BJ (cell line): ENCODE measurements at regions not wholly inside any gene's neighbourhood (a gene's known extent, or its start where the extent isn't known, plus 50 kb on each side); places are given as distances from the start of the nearest gene placed in this dataset.
"Not testable (repeated sequence)": the region's sequence is repeated elsewhere in the genome, so short reads cannot be mapped to it uniquely, and the experiment has no call there.

Experiments
- CTCF ChIA-PET: fragments of 350-600 bp; formaldehyde crosslinking; extraction: SDS; loops from one replicate; lab custom pipeline; 2021; ENCODE audit warnings: antibody characterized with exemption, inconsistent platforms; lab: Yijun Ruan, JAX
- POLR2A ChIA-PET: fragments of 300-600 bp; sonication (Branson Sonifier 250); formaldehyde crosslinking; extraction: SDS; loops from one replicate; lab custom pipeline; 2021; ENCODE audit warnings: antibody characterized with exemption; lab: Charles Lee
- DNase-seq: peaks from one replicate; pipeline ENCODE4 v3.0.0-alpha.2; 2011; ENCODE audit warnings: low read depth
- H3K27me3 ChIP-seq: 2 replicates; pipeline ENCODE4 v1.6.0; 2011; ENCODE audit warnings: low read length; ENCODE audit not compliant: control insufficient read depth, insufficient read depth
- H3K36me3 ChIP-seq: 2 replicates; pipeline ENCODE4 v1.5.1; 2011; ENCODE audit warnings: low read length; ENCODE audit not compliant: control insufficient read depth, insufficient read depth
- H3K4me3 ChIP-seq: 2 replicates; pipeline ENCODE4 v1.5.1; 2011; ENCODE audit warnings: low read depth, mild to moderate bottlenecking, control low read depth, low read length
- TF ChIP-seq, protein P1 (sequence below): IDR thresholded peaks from 2 replicates; pipeline ENCODE4 v1.5.1; 2011; ENCODE audit warnings: low read depth, mild to moderate bottlenecking, control low read depth, inconsistent platforms, low read length, moderate library complexity; ENCODE audit not compliant: insufficient read depth

DNA sequence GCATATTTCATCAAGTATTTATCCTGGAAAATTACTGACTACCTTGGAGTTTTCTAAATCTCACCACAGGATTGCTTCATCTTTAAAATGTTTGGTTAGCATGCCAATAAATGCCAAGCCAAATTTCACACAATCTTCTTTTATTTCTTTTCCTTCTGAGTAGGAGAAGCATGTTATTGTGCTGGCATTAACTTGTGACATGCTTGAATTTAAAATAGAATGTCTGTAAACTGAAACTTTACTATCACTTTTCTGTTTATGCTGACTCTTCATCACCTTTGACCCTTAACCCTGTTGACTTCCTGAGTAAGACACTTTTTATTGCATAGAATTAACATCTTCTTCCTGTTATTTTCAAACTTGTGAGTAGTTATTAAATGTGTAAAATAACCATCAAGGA, 56.2 kb upstream of the LRRTM4 start:
- POLR2A ChIA-PET = no interaction called here
- CTCF ChIA-PET = no interaction called here
- H3K36me3 ChIP-seq = no peaks in the 10 kb centered on the region
- no peaks in the 10 kb centered on the region for H3K27me3 ChIP-seq
- TF ChIP-seq, protein P1, sequence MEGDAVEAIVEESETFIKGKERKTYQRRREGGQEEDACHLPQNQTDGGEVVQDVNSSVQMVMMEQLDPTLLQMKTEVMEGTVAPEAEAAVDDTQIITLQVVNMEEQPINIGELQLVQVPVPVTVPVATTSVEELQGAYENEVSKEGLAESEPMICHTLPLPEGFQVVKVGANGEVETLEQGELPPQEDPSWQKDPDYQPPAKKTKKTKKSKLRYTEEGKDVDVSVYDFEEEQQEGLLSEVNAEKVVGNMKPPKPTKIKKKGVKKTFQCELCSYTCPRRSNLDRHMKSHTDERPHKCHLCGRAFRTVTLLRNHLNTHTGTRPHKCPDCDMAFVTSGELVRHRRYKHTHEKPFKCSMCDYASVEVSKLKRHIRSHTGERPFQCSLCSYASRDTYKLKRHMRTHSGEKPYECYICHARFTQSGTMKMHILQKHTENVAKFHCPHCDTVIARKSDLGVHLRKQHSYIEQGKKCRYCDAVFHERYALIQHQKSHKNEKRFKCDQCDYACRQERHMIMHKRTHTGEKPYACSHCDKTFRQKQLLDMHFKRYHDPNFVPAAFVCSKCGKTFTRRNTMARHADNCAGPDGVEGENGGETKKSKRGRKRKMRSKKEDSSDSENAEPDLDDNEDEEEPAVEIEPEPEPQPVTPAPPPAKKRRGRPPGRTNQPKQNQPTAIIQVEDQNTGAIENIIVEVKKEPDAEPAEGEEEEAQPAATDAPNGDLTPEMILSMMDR = no peak
- H3K4me3 ChIP-seq = no peak overlapping the region
- no peak for DNase-seq

DNA sequence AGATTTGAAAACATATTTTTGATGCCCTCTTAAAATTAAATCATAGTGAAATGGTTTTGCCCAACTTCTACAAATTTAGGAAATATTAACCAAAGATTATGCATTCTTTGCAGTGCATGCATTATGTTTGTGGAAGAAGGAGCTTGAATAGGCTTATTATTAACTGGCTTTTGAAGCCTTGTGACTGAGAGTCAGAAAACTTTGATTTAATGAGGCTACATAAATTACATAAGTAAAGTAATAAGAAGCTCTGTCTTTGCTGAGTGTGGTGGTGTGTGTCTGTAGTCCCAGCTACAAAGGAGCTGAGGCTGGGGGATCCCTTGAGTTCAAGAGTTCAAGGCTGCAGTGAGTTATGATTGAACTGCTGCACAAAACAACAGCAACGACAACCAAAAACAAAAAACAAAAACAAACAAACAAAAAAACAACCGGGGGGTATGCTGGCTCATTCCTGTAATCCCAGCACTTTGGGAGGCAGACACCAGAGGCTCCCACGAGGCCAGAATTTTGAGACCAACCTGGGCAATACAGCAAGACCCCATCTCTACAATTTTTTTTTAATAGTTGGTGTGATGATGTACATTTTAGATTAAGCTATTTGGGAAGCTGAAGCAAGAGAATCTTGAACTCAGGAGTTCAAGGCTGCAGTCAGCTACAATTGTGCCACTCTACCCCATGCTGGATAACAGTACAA, 57.0 kb upstream of the LRRTM4 start:
- H3K27me3 ChIP-seq = no peaks in the 10 kb centered on the region
- no peaks in the 10 kb centered on the region for H3K36me3 ChIP-seq
- TF ChIP-seq, protein P1 = no peak
- POLR2A ChIA-PET = no interaction called here
- CTCF ChIA-PET = no interaction called here
- no peak overlapping the region for H3K4me3 ChIP-seq
- DNase-seq = no peak

DNA sequence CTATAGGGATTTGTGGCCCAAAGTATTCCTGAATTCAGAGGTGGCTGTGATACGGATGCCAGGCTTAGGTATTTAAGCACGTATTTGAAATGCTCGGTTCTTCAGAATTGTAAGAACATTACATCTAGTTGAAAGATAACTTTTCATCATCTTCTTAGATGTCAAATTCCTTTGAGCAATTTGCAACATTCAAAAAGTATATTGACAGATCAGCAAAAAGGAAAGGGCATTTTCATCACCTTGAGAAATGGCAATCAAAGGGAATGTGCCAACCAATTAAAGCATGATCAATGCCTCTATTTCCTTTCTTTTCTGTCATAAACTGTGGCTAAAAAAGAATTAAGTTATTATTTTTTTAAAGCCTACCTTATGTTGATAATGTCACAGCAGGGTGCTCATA, 66.3 kb upstream of the LRRTM4 start:
- Histone ChIP-seq H3K4me3 (no peak overlapping the region), H3K27me3 (no peaks in the 10 kb centered on the region), H3K36me3 (no peaks in the 10 kb centered on the region)
- DNase-seq = no peak
- POLR2A ChIA-PET = no interaction called here
- TF ChIP-seq, protein P1 = no peak
- CTCF ChIA-PET = no interaction called here

- ChIA-PET POLR2A (no interaction called here), CTCF (no interaction called here)
- Histone ChIP-seq H3K27me3 (no peaks in the 10 kb centered on the region), H3K4me3 (no peak overlapping the region), H3K36me3 (no peaks in the 10 kb centered on the region)
- no peak for DNase-seq
- TF ChIP-seq, protein P1 = no peak
These were observed 68.2 kb upstream of the LRRTM4 start for GRCh38 chr2:77590298-77590917.

DNA sequence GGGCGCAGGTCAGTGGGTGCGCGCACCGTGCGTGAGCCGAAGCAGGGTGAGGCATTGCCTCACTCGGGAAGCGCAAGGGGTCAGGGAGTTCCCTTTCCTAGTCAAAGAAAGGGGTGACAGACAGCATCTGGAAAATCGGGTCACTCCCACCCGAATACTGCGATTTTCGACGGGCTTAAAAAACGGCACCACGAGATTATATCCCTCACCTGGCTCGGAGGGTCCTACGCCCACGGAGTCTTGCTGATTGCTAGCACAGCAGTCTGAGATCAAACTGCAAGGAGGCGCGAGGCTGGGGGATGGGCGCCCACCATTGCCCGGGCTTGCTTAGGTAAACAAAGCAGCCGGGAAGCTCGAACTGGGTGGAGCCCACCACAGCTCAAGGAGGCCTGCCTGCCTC, 70.8 kb upstream of the LRRTM4 start:
- H3K36me3 ChIP-seq, H3K4me3 ChIP-seq, DNase-seq, CTCF ChIA-PET, POLR2A ChIA-PET, H3K27me3 ChIP-seq: not testable (repeated sequence)
